ENCODE measurements at regions not wholly inside any gene's neighbourhood (a gene's known extent, or its start where the extent isn't known, plus 50 kb on each side); places are given as distances from the start of the nearest gene placed in this dataset.

GRCh38 chr13:109281903-109282635 lies 504.3 kb downstream of the IRS2 start:
- no peaks in the 10 kb centered on the region for H3K27me3 ChIP-seq (ENCODE audit: insufficient read depth, low read length, poor library complexity)
- H3K79me2 ChIP-seq (ENCODE audit: insufficient read depth, low read length) = no peaks in the 10 kb centered on the region
- no peaks in the 10 kb centered on the region for H3K9me3 ChIP-seq (ENCODE audit: insufficient read depth, low read length, severe bottlenecking)
- no peaks in the 10 kb centered on the region for H3K36me3 ChIP-seq (ENCODE audit: insufficient read depth, low read length)
- no peak overlapping the region for H3K4me2 ChIP-seq (ENCODE audit: insufficient read depth, low read length)
- DNase-seq (no peak), ATAC-seq (ENCODE audit: insufficient read depth, low read depth) (no peak)
- no peak overlapping the region for H3K9ac ChIP-seq (ENCODE audit: low read depth, low read length)
- H3K4me3 ChIP-seq (ENCODE audit: low read depth in 1 of 2, low read length in 2 of 2) = no peak overlapping the region
- no peaks in the 10 kb centered on the region for H4K20me1 ChIP-seq (ENCODE audit: insufficient read depth, low read length)
- no peak overlapping the region for H3K27ac ChIP-seq (ENCODE audit: low read length)
- TF ChIP-seq EZH2 (IDR thresholded peaks at IDR 0.05; ENCODE audit: borderline replicate concordance, low read depth, low read length, severe bottlenecking) (no peak), CTCF (IDR thresholded peaks at IDR 0.05; ENCODE audit: borderline replicate concordance, extremely low read depth, low read length, poor library complexity, severe bottlenecking) (no peak)
- H3K4me1 ChIP-seq (ENCODE audit: insufficient read depth, low read length) = no peaks in the 10 kb centered on the region
- no peak overlapping the region for H2AFZ ChIP-seq (ENCODE audit: low read depth, low read length)

GRCh38 chr13:109281017-109281902 lies 505.1 kb downstream of the IRS2 start:
- H3K27ac ChIP-seq (ENCODE audit: low read length) = no peak overlapping the region
- no peaks in the 10 kb centered on the region for H3K79me2 ChIP-seq (ENCODE audit: insufficient read depth, low read length)
- DNase-seq = no peak
- no peak overlapping the region for H3K4me2 ChIP-seq (ENCODE audit: insufficient read depth, low read length)
- H3K4me1 ChIP-seq (ENCODE audit: insufficient read depth, low read length) = no peaks in the 10 kb centered on the region
- H3K27me3 ChIP-seq (ENCODE audit: insufficient read depth, low read length, poor library complexity) = no peaks in the 10 kb centered on the region
- no peak overlapping the region for H3K9ac ChIP-seq (ENCODE audit: low read depth, low read length)
- no peak for ATAC-seq (ENCODE audit: insufficient read depth, low read depth)
- no peaks in the 10 kb centered on the region for H3K9me3 ChIP-seq (ENCODE audit: insufficient read depth, low read length, severe bottlenecking)
- TF ChIP-seq EZH2 (IDR thresholded peaks at IDR 0.05; ENCODE audit: borderline replicate concordance, low read depth, low read length, severe bottlenecking) (no peak), CTCF (IDR thresholded peaks at IDR 0.05; ENCODE audit: borderline replicate concordance, extremely low read depth, low read length, poor library complexity, severe bottlenecking) (no peak)
- H4K20me1 ChIP-seq (ENCODE audit: insufficient read depth, low read length) = no peaks in the 10 kb centered on the region
- H3K36me3 ChIP-seq (ENCODE audit: insufficient read depth, low read length) = no peaks in the 10 kb centered on the region
- H2AFZ ChIP-seq (ENCODE audit: low read depth, low read length) = no peak overlapping the region
- no peak overlapping the region for H3K4me3 ChIP-seq (ENCODE audit: low read depth in 1 of 2, low read length in 2 of 2)

GRCh38 chr13:109276261-109276660 lies 510.1 kb downstream of the IRS2 start:
- H3K27me3 ChIP-seq (ENCODE audit: insufficient read depth, low read length, poor library complexity) = no peaks in the 10 kb centered on the region

More at GRCh38 chr13:109276261-109276660, 510.1 kb downstream of the IRS2 start:
- H4K20me1 ChIP-seq (ENCODE audit: insufficient read depth, low read length) = no peaks in the 10 kb centered on the region
- no peak overlapping the region for H3K4me2 ChIP-seq (ENCODE audit: insufficient read depth, low read length)
- no peaks in the 10 kb centered on the region for H3K4me1 ChIP-seq (ENCODE audit: insufficient read depth, low read length)
- no peak overlapping the region for H3K4me3 ChIP-seq (ENCODE audit: low read depth in 1 of 2, low read length in 2 of 2)
- ATAC-seq (ENCODE audit: insufficient read depth, low read depth) (no peak), DNase-seq (no peak)
- H3K27ac ChIP-seq (ENCODE audit: low read length) = no peak overlapping the region
- no peaks in the 10 kb centered on the region for H3K79me2 ChIP-seq (ENCODE audit: insufficient read depth, low read length)
- no peaks in the 10 kb centered on the region for H3K9me3 ChIP-seq (ENCODE audit: insufficient read depth, low read length, severe bottlenecking)
- no peak overlapping the region for H3K9ac ChIP-seq (ENCODE audit: low read depth, low read length)
- TF ChIP-seq CTCF (IDR thresholded peaks at IDR 0.05; ENCODE audit: borderline replicate concordance, extremely low read depth, low read length, poor library complexity, severe bottlenecking) = no peak
- no peak for TF ChIP-seq EZH2 (IDR thresholded peaks at IDR 0.05; ENCODE audit: borderline replicate concordance, low read depth, low read length, severe bottlenecking)
- no peak overlapping the region for H2AFZ ChIP-seq (ENCODE audit: low read depth, low read length)
- no peaks in the 10 kb centered on the region for H3K36me3 ChIP-seq (ENCODE audit: insufficient read depth, low read length)

Data from DND-41 (cell line).